ENCODE measurements at regions not wholly inside any gene's neighbourhood (a gene's known extent, or its start where the extent isn't known, plus 50 kb on each side); places are given as distances from the start of the nearest gene placed in this dataset.

DNA sequence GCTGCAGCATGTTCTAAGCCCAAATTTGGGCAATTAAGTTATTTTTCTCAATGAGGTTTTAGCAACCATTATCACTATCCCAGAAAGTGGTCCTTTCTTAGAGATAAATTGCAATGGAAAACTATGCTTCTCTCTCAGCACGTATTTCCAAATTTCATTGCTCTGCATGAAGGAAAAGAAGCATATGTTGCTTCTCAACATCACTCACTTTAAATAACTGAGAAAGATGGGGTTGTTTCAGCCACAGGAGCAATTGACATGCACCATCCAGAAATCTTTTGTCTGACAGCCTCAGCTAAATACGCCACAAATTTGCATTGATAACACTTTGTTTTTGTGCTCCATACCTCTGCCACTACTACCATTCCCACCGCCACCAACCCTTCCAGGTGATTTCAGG is 157.6 kb upstream of the PKN2 start:
- no peak for TF ChIP-seq POLR2A (IDR thresholded peaks at IDR 0.05)
- TF ChIP-seq, protein P1, sequence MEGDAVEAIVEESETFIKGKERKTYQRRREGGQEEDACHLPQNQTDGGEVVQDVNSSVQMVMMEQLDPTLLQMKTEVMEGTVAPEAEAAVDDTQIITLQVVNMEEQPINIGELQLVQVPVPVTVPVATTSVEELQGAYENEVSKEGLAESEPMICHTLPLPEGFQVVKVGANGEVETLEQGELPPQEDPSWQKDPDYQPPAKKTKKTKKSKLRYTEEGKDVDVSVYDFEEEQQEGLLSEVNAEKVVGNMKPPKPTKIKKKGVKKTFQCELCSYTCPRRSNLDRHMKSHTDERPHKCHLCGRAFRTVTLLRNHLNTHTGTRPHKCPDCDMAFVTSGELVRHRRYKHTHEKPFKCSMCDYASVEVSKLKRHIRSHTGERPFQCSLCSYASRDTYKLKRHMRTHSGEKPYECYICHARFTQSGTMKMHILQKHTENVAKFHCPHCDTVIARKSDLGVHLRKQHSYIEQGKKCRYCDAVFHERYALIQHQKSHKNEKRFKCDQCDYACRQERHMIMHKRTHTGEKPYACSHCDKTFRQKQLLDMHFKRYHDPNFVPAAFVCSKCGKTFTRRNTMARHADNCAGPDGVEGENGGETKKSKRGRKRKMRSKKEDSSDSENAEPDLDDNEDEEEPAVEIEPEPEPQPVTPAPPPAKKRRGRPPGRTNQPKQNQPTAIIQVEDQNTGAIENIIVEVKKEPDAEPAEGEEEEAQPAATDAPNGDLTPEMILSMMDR (IDR thresholded peaks at IDR 0.05), result no peak
